ENCODE measurements at regions not wholly inside any gene's neighbourhood (a gene's known extent, or its start where the extent isn't known, plus 50 kb on each side); places are given as distances from the start of the nearest gene placed in this dataset.
A peak's percentile ranks its signal among the peaks of the same experiment; 100 is the strongest.

DNA sequence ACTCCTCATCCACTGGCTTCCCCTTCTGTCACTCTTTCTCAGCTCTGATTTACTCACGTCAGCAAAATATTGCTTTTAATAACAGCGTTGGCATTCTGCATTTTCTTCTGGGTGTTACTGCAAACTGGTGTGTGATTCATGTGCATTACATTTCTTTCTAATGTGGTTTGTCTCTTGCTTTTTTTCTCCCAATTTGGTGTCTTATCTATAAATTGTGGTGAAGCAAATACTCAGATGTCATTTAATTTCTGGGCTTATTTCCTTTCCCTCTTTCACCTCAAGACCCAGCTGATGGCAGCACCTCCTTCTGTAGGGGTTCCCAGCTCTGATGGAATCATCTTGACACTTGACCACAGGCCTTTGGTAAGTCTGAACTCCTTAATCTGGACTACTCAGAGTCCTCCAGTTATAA is 180.7 kb upstream of the ZNF618 start:
- TF ChIP-seq Cebpa-rat (IDR thresholded peaks at IDR 0.05), result no peak
- Histone ChIP-seq H3K4me1 (peaks cover 17% of the 10 kb centered on the region), H3K9ac (no peak overlapping the region), H3K9me3 (peaks cover 23% of the 10 kb centered on the region), H4K20me1 (no peaks in the 10 kb centered on the region), H3K27me3 (no peaks in the 10 kb centered on the region), H3K4me2 (no peak overlapping the region), H3K4me3 (no peak overlapping the region), H3K27ac (no peak overlapping the region), H3K36me3 (no peaks in the 10 kb centered on the region)

DNA sequence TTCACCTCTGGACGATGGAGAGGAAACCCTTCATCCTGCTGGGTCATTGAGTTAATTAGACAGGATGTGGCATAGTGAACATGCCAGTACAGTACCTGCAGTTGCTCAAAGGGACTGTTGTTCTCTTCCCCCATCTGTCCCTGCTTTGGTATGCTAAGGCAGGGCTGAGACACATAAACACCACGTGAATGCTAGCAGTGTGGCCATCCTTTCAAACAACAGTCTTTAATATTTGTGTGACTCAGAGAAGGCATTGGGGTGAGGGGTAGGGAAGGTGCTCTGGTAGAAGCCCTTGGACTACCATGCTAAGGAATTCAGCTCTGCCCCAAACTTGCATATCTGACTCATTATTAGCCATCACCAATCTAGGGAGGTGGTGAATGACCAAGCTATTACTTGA is 180.2 kb upstream of the ZNF618 start:
- Histone ChIP-seq H3K27me3 (no peaks in the 10 kb centered on the region), H3K4me2 (no peak overlapping the region), H3K4me3 (no peak overlapping the region), H4K20me1 (no peaks in the 10 kb centered on the region), H3K9ac (no peak overlapping the region), H3K9me3 (peaks cover 23% of the 10 kb centered on the region), H3K27ac (no peak overlapping the region), H3K4me1 (peaks cover 13% of the 10 kb centered on the region), H3K36me3 (no peaks in the 10 kb centered on the region)
- no peak for TF ChIP-seq Cebpa-rat (IDR thresholded peaks at IDR 0.05)

DNA sequence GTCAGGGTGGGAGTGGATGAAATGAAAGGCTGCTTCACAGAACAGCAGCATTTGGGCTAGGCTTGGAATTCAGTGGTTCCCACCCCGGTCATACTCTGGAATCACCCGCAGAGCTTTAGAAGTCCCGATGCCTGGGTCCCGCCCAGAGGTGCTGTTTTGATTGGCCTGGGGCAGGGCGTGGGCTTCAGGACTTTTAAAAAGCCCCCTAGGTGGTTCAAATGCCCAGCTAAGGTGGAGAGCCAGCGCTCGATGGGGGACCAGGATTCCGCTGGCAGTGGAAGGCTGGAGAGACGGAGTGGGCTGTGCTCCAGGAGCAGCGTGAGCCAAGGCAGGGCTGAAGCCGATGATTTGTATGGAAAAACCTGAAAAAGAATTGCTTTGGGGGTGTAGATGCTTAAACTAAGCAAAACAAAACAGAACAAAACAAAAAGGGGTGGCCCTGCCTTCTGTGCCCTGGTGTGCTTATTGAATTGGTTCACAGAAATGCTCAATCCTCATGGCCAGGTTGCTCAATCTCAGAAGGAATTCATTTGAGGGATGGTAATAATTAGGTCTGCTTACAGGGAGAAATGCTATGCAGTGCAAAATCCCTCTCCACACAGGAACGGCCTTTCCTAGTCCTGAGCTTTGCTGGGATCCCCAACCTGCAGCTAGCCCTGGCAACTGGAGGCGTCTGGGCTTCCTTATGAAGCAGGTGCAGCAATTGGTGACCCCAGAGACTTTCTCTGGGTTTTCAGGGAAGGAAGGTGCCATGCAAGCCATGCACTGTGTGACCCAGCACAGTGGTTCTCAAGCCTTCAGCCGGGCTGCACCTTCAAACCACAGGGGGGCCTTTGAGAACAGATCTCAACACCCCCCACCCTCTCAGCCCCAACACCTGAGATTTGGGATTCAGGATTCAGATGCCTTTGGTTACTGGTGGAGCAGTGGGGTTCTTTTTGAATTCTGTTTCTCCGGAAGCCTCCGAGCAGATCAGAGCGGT is 174.0 kb upstream of the ZNF618 start:
- Histone ChIP-seq H3K9me3 (peaks cover 18% of the 10 kb centered on the region), H3K4me2 (no peak overlapping the region), H3K4me1 (peaks cover 8% of the 10 kb centered on the region), H3K36me3 (no peaks in the 10 kb centered on the region), H4K20me1 (no peaks in the 10 kb centered on the region), H3K4me3 (no peak overlapping the region), H3K27me3 (no peaks in the 10 kb centered on the region), H3K9ac (no peak overlapping the region), H3K27ac (no peak overlapping the region)
- TF ChIP-seq Cebpa-rat (IDR thresholded peaks at IDR 0.05), result no peak

DNA sequence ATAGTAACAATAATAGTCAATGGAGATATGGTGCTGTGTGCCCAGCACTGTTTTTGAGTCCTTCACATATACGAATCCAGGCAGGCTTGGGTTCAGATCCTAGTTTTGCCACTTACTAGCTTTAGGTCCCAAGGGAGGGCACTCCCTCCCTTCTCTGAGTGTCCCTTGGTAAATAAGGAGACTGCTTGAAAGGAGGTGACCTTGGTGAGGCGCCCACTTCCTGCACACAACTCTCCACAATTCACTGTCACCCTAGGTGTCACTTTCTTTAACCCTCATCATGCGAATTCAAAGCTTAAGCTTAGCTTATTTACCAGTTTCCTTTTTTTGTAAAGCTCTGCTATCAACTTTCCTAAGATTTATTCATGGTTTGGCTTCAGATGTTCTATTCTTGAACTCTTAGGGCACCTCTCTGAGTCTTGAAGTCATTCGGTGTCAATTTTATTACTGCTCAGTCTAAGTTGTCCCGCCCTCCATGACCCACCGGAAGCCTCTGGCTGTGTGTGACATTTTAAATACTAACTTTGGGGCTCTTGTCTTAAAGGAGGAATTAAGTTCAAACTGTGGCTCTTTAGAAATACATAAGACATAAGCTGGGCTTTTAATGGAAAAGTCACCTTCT is 170.7 kb upstream of the ZNF618 start:
- Histone ChIP-seq H3K4me1 (peaks cover 16% of the 10 kb centered on the region), H3K4me2 (no peak overlapping the region), H3K9ac (no peak overlapping the region), H3K27me3 (no peaks in the 10 kb centered on the region), H3K9me3 (peaks cover 20% of the 10 kb centered on the region), H3K36me3 (no peaks in the 10 kb centered on the region), H4K20me1 (no peaks in the 10 kb centered on the region), H3K27ac (no peak overlapping the region), H3K4me3 (no peak overlapping the region)
- no peak for TF ChIP-seq Cebpa-rat (IDR thresholded peaks at IDR 0.05)

DNA sequence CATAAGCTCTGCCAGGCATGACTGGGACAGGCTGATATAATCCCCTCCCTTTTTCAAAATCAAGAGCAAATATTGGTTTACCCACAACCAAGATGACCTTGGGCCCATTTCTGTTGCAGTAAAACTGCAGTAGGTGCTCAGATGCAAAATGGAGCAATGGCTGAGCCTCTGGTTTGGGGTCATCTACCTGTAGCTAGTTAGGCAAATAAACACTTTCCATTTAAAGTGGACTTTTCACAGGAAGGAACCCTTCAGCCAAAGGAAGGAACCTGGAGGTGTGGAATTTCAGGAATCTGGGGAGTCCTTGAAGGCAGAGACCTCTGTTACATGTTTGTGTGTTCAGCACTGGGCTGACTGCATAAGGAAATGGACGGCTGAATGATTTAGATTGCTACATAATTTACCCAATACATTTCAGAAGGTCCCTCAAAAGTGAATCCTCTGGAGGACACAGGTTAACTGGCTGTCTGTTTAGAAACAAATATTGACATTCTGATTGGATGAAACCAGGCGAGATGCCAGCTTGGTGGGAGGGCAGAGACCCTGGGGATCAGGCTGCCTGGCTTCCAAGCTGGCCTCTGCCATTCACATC is 170.1 kb upstream of the ZNF618 start:
- Histone ChIP-seq H3K9ac (no peak overlapping the region), H3K4me2 (no peak overlapping the region), H3K9me3 (peaks cover 20% of the 10 kb centered on the region), H3K4me3 (no peak overlapping the region), H4K20me1 (no peaks in the 10 kb centered on the region), H3K27me3 (no peaks in the 10 kb centered on the region), H3K36me3 (no peaks in the 10 kb centered on the region), H3K4me1 (peaks cover 22% of the 10 kb centered on the region), H3K27ac (no peak overlapping the region)
- no peak for TF ChIP-seq Cebpa-rat (IDR thresholded peaks at IDR 0.05)

DNA sequence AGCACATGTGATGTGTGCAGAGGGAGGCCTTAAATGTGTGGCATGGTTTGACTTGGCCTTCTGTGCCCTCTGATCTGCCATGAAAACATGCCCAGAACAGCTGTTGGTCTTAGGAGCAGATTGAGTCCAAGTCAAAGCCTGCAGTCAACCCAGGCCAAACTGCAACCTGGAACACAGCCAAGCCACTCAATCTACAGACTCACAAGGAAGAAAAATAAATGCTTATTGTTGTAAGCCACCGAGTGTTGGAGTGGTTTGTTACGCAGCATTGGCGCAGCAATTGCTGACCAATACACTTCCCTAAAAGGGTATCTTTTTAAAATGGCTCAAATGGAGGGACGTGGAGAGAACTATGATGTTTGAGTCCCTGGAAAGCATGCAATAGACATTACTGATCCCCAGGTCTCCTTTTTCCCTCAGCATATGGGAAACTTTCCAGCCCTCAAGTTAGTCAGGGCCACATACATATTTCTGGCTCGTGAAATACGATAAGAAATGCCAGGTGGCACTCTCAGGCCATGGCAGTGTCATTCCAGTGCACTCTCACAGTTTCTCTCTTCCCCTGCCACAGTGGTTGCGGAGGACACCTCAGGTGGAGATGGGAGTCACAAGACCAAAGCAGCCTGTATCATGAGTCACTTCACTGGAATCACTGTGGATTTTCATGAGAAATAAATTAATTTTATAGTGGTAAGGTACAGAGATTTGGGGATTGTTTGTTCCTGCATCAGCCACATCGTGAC is 168.0 kb upstream of the ZNF618 start:
- Histone ChIP-seq H3K4me2 (no peak overlapping the region), H3K36me3 (no peaks in the 10 kb centered on the region), H3K27ac (no peak overlapping the region), H3K27me3 (no peaks in the 10 kb centered on the region), H3K9me3 (peaks cover 20% of the 10 kb centered on the region), H3K9ac (no peak overlapping the region), H3K4me3 (no peak overlapping the region), H4K20me1 (no peaks in the 10 kb centered on the region), H3K4me1 (peaks cover 32% of the 10 kb centered on the region)
- TF ChIP-seq Cebpa-rat (IDR thresholded peaks at IDR 0.05), result no peak

DNA sequence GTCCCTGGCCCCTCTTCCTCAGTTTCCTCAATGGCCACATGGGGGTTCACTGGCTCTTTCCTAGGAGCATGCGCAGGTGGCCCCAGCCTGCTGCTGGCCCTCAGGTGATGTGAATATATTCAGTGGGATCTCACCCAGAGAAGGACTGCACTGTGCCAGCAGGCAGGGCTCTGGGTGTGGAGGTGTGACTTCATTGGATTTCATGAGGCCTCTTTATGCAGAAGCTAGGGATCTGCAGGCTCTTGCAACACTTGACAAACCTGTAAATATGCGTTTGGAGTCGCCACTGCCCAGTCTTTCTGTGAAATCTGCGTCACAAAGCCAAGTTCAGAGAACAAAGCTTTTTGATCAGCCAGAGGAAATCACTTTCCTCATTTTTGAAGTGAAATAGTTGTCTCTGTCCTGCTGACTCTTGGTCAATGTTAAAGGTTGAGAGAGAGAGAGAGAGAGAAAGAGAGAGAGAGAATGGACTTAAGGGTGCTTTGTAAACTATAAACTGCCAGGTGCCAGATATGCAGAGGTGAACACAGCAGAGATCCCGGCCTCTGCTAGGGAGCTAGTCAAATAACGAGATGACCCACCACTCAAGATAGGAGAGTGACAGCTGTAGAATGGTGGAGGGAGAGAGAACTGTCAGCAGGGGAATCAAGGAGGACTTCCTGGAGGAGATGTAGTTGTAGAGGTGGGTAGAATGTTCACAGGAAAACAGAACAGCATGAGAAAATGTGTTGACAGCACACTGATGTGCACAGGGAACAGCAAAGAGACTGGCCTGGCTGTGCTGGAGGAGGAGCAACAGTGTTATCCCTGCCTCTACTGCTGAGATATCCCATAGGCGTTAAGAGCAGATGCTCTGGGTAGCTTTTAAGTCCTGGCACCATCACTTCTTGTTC is 167.0 kb upstream of the ZNF618 start:
- Histone ChIP-seq H3K27ac (no peak overlapping the region), H4K20me1 (no peaks in the 10 kb centered on the region), H3K9ac (no peak overlapping the region)

DNA sequence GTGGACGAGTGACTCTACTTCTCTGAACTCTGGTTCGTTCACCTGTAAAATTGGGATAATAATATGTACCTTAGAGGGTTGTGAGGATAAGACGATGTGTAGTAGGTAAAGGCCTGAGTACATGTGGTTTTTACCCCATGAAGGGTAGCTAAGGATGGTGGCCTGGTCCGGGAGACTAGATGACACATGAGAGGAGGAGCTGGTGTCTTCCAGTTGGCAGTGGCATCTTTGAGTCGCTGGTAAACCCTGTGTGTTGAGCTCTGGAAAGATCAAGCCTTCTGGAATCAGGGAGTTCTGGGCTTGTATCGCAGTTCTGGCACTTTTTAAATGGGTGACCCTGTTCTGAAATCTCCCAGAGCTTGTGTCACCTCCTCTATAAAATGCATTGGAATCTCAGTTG is 166.4 kb upstream of the ZNF618 start:
- peaks cover 32% of the 10 kb centered on the region for H3K4me1 ChIP-seq
- no peak overlapping the region for H3K4me3 ChIP-seq
- TF ChIP-seq Cebpa-rat (IDR thresholded peaks at IDR 0.05), result no peak
- no peaks in the 10 kb centered on the region for H4K20me1 ChIP-seq
- no peak overlapping the region for H3K4me2 ChIP-seq
- no peak overlapping the region for H3K27ac ChIP-seq
- H3K9me3 ChIP-seq, result peaks cover 20% of the 10 kb centered on the region
- H3K36me3 ChIP-seq, result no peaks in the 10 kb centered on the region
- H3K9ac ChIP-seq, result no peak overlapping the region
- H3K27me3 ChIP-seq, result no peaks in the 10 kb centered on the region

More for the DNA sequence above, 167.0 kb upstream of the ZNF618 start:
- H3K9me3 ChIP-seq, result peaks cover 20% of the 10 kb centered on the region
- H3K27me3 ChIP-seq, result no peaks in the 10 kb centered on the region
- no peak overlapping the region for H3K4me3 ChIP-seq
- no peak overlapping the region for H3K4me2 ChIP-seq
- peaks cover 32% of the 10 kb centered on the region for H3K4me1 ChIP-seq
- no peak for TF ChIP-seq Cebpa-rat (IDR thresholded peaks at IDR 0.05)
- no peaks in the 10 kb centered on the region for H3K36me3 ChIP-seq

DNA sequence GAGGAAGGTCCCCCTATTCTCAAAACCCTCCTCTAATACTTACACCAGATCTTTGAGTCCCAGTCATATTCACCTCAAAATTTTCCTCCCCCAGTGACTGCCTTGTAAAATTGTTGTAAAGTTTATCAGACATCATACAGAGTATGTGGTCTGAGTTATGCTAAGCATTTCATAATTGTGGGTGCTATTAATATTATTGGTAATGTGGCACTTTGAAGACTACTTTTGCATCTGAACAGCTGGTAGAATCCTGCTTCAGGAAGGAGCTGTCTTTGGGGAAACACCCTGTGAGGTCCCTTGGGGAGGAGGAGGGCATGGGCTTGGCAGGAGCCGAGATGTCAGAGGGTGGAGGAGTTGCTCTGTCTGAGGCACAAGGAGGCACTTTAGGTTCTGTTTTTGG is 164.9 kb upstream of the ZNF618 start:
- H3K36me3 ChIP-seq, result no peaks in the 10 kb centered on the region
- H3K9me3 ChIP-seq, result peaks cover 27% of the 10 kb centered on the region
- no peak overlapping the region for H3K27ac ChIP-seq
- TF ChIP-seq Cebpa-rat (IDR thresholded peaks at IDR 0.05), result no peak
- no peaks in the 10 kb centered on the region for H4K20me1 ChIP-seq
- peak overlapping the region; percentile 56 for H3K4me2 ChIP-seq
- no peak overlapping the region for H3K4me3 ChIP-seq
- no peaks in the 10 kb centered on the region for H3K27me3 ChIP-seq
- peaks cover 24% of the 10 kb centered on the region for H3K4me1 ChIP-seq
- no peak overlapping the region for H3K9ac ChIP-seq
